Mesendoderm (in vitro differentiated cells): ENCODE measurements at regions not wholly inside any gene's neighbourhood (a gene's known extent, or its start where the extent isn't known, plus 50 kb on each side); places are given as distances from the start of the nearest gene placed in this dataset.

ENCODE experiments used
- DNase-seq: peaks from one replicate; pipeline ENCODE4 v3.0.0; 2013
- H2AK5ac ChIP-seq: 2 replicates; pipeline ENCODE4 v1.6.1; 2013; ENCODE audit warnings: low read length, inconsistent platforms
- H2BK120ac ChIP-seq: 2 replicates; pipeline ENCODE4 v1.6.1; 2013; ENCODE audit warnings: low read depth, mild to moderate bottlenecking, low read length, moderate library complexity, mixed read lengths
- H2BK15ac ChIP-seq: replicated peaks from 2 replicates; pipeline ENCODE4 v1.6.1; 2013; ENCODE audit warnings: low read depth, mild to moderate bottlenecking, moderate library complexity
- H2BK5ac ChIP-seq: 2 replicates; pipeline ENCODE4 v1.6.1; 2013; ENCODE audit warnings: low read length, inconsistent platforms
- H3K18ac ChIP-seq: 2 replicates; pipeline ENCODE4 v1.6.1; 2013; ENCODE audit warnings: mild to moderate bottlenecking, low read length, mixed read lengths
- H3K23ac ChIP-seq: one replicate; pipeline ENCODE4 v1.6.1; 2013; ENCODE audit warnings: low read length
- H3K27ac ChIP-seq: 2 replicates; pipeline ENCODE4 v1.5.1; 2013; ENCODE audit warnings: low read depth, mild to moderate bottlenecking, inconsistent platforms, low read length, moderate library complexity
- H3K27me3 ChIP-seq: 2 replicates; pipeline ENCODE4 v1.6.1; 2013; ENCODE audit warnings: low read length, control low read depth, mild to moderate bottlenecking, inconsistent platforms; ENCODE audit not compliant: insufficient read depth, poor library complexity
- H3K36me3 ChIP-seq: 2 replicates; pipeline ENCODE4 v1.6.1; 2013; ENCODE audit warnings: low read length, inconsistent platforms; ENCODE audit not compliant: control insufficient read depth, insufficient read depth
- H3K4ac ChIP-seq: one replicate; pipeline ENCODE4 v1.6.1; 2013; ENCODE audit warnings: low read depth, mild to moderate bottlenecking, low read length, moderate library complexity
- H3K4me1 ChIP-seq: 2 replicates; pipeline ENCODE4 v1.6.1; 2013; ENCODE audit warnings: low read depth, low read length, inconsistent platforms; ENCODE audit not compliant: control insufficient read depth
- H3K4me2 ChIP-seq: 2 replicates; pipeline ENCODE4 v1.6.1; 2013; ENCODE audit warnings: low read length
- H3K4me3 ChIP-seq: 2 replicates; pipeline ENCODE4 v1.5.1; 2013; ENCODE audit warnings: mild to moderate bottlenecking, low read length
- H3K56ac ChIP-seq: one replicate; pipeline ENCODE4 v1.6.1; 2013; ENCODE audit warnings: low read length
- H3K79me1 ChIP-seq: 2 replicates; pipeline ENCODE4 v1.6.1; 2013; ENCODE audit warnings: low read length, inconsistent platforms
- H3K79me2 ChIP-seq: 2 replicates; pipeline ENCODE4 v1.6.1; 2013; ENCODE audit warnings: mild to moderate bottlenecking, low read length; ENCODE audit not compliant: control insufficient read depth, insufficient read depth
- H3K9ac ChIP-seq: 2 replicates; pipeline ENCODE4 v1.6.1; 2013; ENCODE audit warnings: low read length, inconsistent platforms
- H4K5ac ChIP-seq: one replicate; pipeline ENCODE4 v1.6.1; 2013; ENCODE audit warnings: low read length
- H4K8ac ChIP-seq: one replicate; pipeline ENCODE4 v1.6.1; 2013; ENCODE audit warnings: low read depth, mild to moderate bottlenecking, control low read depth, low read length, moderate library complexity
- WGBS: extraction: QIAGEN DNeasy Blood & Tissue Kit; methylation state at CpG from one replicate; pipeline ENCODE4 v1.1.7; 2013; ENCODE audit warnings: low lambda C conversion rate, missing lambda C conversion rate; ENCODE audit not compliant: insufficient coverage; ENCODE audit errors: extremely low coverage; 5-methylcytosine and 5-hydroxymethylcytosine counted together

DNA sequence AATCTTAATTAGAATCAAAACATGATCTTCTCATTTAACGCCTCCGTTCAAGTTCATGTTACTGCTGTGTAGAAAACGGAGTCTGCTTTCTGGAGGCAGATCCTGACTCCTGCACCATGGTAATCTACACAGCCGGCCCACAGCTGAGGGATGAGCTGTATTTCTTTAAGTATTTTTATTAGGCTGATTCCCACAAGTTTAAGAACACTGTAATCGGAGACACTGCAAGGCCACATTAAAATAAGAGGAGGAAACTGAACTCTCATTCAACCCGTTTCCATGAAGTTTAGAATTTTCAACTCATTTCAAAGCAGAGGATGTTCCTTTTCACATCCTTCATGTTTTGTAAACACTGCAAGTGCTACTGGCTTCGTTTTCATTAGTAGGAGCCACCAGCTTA, 372.2 kb downstream of the NFIB start:
- H3K27me3 ChIP-seq, result no peaks in the 10 kb centered on the region
- H4K5ac ChIP-seq, result no peak overlapping the region
- no peak for DNase-seq
- H4K8ac ChIP-seq, result no peak overlapping the region
- no peak overlapping the region for H3K9ac ChIP-seq
- no peak overlapping the region for H3K4ac ChIP-seq
- no peak overlapping the region for H3K4me2 ChIP-seq
- H2BK5ac ChIP-seq, result no peak overlapping the region
- H2AK5ac ChIP-seq, result no peak overlapping the region
- H3K18ac ChIP-seq, result no peak overlapping the region
- H3K36me3 ChIP-seq, result no peaks in the 10 kb centered on the region
- no peak overlapping the region for H3K27ac ChIP-seq
- no peak overlapping the region for H2BK120ac ChIP-seq
- no peak overlapping the region for H2BK15ac ChIP-seq
- no peak overlapping the region for H3K56ac ChIP-seq
- H3K79me1 ChIP-seq, result no peaks in the 10 kb centered on the region
- H3K4me1 ChIP-seq, result no peaks in the 10 kb centered on the region
- no peak overlapping the region for H3K23ac ChIP-seq
- no peaks in the 10 kb centered on the region for H3K79me2 ChIP-seq
- no peak overlapping the region for H3K4me3 ChIP-seq
- no CpG with 5 or more reads among the region's 7 CpGs for WGBS

DNA sequence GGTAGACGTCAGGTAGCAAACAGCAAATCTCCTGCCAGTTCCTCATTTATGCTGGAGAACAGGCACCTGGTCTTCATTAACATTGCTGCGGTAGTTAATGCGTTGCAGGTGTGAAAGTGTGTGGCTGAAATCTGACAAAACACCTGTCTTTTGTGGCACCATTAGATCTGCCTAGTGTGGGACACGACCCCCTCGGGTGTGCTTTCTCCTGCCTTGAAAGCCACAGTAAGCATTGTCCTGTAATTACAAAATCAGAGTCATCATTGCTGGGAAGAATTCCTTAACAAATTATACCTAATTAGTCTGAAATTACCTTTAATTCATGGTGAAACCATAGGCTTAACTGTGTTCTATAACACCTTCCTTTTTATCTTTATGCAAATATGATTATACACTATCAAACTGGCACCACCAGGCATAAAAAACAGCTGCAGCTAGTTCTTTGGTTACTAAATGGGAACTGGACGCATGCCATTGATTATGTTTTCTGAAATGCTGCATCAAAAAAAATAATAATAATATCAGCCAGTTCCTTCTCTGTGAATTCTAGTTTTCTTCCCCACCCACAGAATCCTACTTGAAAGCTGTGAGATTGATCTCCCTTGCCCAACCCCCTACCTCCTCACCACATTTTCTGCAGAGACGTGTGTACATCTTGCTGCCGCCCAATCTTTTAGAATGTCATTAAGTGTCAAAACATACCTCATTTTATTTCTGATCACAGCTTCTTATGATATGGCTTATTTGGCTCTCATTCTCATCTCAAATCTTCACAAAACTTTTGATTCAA, 374.0 kb downstream of the NFIB start:
- no peak overlapping the region for H2AK5ac ChIP-seq
- H3K4ac ChIP-seq, result no peak overlapping the region
- no peak overlapping the region for H3K56ac ChIP-seq
- H3K23ac ChIP-seq, result no peak overlapping the region
- H2BK120ac ChIP-seq, result no peak overlapping the region
- no peaks in the 10 kb centered on the region for H3K4me1 ChIP-seq
- no peak overlapping the region for H3K4me2 ChIP-seq
- H3K27me3 ChIP-seq, result no peaks in the 10 kb centered on the region
- H3K79me2 ChIP-seq, result no peaks in the 10 kb centered on the region
- H2BK15ac ChIP-seq, result no peak overlapping the region
- H3K4me3 ChIP-seq, result no peak overlapping the region
- H4K5ac ChIP-seq, result no peak overlapping the region
- H3K18ac ChIP-seq, result no peak overlapping the region
- H3K27ac ChIP-seq, result no peak overlapping the region
- no peak for DNase-seq
- no CpG with 5 or more reads among the region's 8 CpGs for WGBS
- H2BK5ac ChIP-seq, result no peak overlapping the region
- no peak overlapping the region for H3K9ac ChIP-seq
- H3K36me3 ChIP-seq, result no peaks in the 10 kb centered on the region
- H4K8ac ChIP-seq, result no peak overlapping the region
- no peaks in the 10 kb centered on the region for H3K79me1 ChIP-seq

DNA sequence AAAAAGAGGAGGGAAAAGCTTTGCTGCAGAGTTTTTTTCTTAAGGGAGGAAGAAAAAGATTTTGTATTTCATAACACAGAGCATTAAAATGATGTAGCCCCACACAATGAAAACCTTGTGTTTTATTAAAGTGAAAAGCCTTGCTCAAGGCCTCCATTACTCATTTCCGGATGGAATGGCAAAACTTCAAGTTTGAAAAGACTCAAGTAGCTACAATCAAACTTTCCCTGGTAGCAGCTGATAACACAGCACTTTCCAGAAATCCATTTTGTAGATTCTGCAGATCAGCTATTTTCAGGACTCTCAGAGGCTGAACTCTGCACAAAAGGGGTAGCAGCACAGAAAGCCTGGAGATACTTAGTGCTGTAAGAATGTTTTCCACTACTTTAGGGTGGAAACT, 374.8 kb downstream of the NFIB start:
- no peak overlapping the region for H4K5ac ChIP-seq
- no peak overlapping the region for H2BK15ac ChIP-seq
- H2AK5ac ChIP-seq, result no peak overlapping the region
- H3K4me2 ChIP-seq, result no peak overlapping the region
- no peaks in the 10 kb centered on the region for H3K79me1 ChIP-seq
- no peak overlapping the region for H3K9ac ChIP-seq
- H3K36me3 ChIP-seq, result no peaks in the 10 kb centered on the region
- no peak overlapping the region for H4K8ac ChIP-seq
- no CpG with 5 or more reads among the region's 1 CpG for WGBS
- H2BK120ac ChIP-seq, result no peak overlapping the region
- H3K4ac ChIP-seq, result no peak overlapping the region
- H3K18ac ChIP-seq, result no peak overlapping the region
- DNase-seq, result no peak
- H3K27ac ChIP-seq, result no peak overlapping the region
- H3K27me3 ChIP-seq, result no peaks in the 10 kb centered on the region
- H3K79me2 ChIP-seq, result no peaks in the 10 kb centered on the region
- H3K23ac ChIP-seq, result no peak overlapping the region
- H3K4me3 ChIP-seq, result no peak overlapping the region
- no peaks in the 10 kb centered on the region for H3K4me1 ChIP-seq
- no peak overlapping the region for H3K56ac ChIP-seq
- no peak overlapping the region for H2BK5ac ChIP-seq

DNA sequence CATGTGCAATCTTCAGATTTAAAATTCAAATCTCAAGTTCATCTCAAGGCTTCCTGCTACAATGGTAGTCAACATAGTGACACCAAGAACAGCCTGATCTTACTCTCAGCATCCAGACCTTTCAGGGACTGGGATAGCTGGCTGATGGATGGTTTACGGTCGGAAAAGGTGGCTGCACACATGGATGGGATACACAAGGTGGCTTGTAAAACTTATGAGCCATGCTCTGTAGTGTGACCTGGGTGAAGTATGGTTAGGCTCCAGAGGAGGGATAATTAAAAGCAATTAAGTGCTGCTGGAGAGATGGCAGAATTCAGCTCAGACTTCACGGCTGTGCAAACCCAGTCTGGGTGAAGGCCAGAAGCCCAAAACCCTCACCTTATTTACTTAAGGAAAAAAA, 379.5 kb downstream of the NFIB start:
- WGBS, result no CpG with 5 or more reads among the region's 3 CpGs
- H3K79me2 ChIP-seq, result no peaks in the 10 kb centered on the region
- H2BK5ac ChIP-seq, result no peak overlapping the region
- no peak overlapping the region for H3K9ac ChIP-seq
- H3K4me1 ChIP-seq, result no peaks in the 10 kb centered on the region
- DNase-seq, result no peak
- no peak overlapping the region for H2BK120ac ChIP-seq
- no peak overlapping the region for H3K4me3 ChIP-seq
- H3K27me3 ChIP-seq, result no peaks in the 10 kb centered on the region
- no peak overlapping the region for H2AK5ac ChIP-seq
- no peak overlapping the region for H3K23ac ChIP-seq
- H3K36me3 ChIP-seq, result no peaks in the 10 kb centered on the region
- H2BK15ac ChIP-seq, result no peak overlapping the region
- H3K4me2 ChIP-seq, result no peak overlapping the region
- H3K18ac ChIP-seq, result no peak overlapping the region
- H4K8ac ChIP-seq, result no peak overlapping the region
- no peak overlapping the region for H4K5ac ChIP-seq
- no peak overlapping the region for H3K4ac ChIP-seq
- H3K79me1 ChIP-seq, result no peaks in the 10 kb centered on the region
- no peak overlapping the region for H3K56ac ChIP-seq
- no peak overlapping the region for H3K27ac ChIP-seq

DNA sequence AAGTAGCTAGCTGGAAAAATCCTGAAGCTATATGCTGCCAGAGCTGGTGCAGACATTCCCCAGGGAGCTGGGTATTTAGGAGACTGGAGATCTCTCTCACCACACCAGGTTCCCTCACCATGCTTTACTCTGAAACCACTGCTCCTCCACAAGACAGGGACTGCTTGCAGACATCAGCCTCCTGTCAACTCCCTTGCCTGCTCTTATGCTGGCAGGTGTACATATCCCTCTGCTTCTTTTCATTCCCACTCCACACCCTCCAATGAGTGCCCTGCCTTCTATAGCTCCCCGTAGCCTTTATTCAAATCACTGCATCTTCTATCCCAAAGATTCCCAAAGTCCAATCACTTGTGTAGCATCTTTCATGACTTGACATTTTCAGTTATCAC, 380.7 kb downstream of the NFIB start:
- Histone ChIP-seq H3K79me2 (no peaks in the 10 kb centered on the region), H3K4me1 (no peaks in the 10 kb centered on the region), H2BK15ac (no peak overlapping the region), H3K4me3 (no peak overlapping the region), H2AK5ac (no peak overlapping the region), H3K9ac (no peak overlapping the region), H3K79me1 (no peaks in the 10 kb centered on the region), H3K18ac (no peak overlapping the region), H3K56ac (no peak overlapping the region), H3K23ac (no peak overlapping the region), H3K27me3 (no peaks in the 10 kb centered on the region), H2BK5ac (no peak overlapping the region), H4K8ac (no peak overlapping the region), H3K4me2 (no peak overlapping the region), H4K5ac (no peak overlapping the region), H3K4ac (no peak overlapping the region), H2BK120ac (no peak overlapping the region), H3K27ac (no peak overlapping the region), H3K36me3 (no peaks in the 10 kb centered on the region)
- no CpG with 5 or more reads among the region's 1 CpG for WGBS
- no peak for DNase-seq
